Activated T-cell treated with anti-CD3 and anti-CD28 coated beads, Interleukin-2, amount 50 U/mL, for 1 hour (primary cell): ENCODE measurements at regions not wholly inside any gene's neighbourhood (a gene's known extent, or its start where the extent isn't known, plus 50 kb on each side); places are given as distances from the start of the nearest gene placed in this dataset.

Source experiments
- DNase-seq: peaks from one replicate; pipeline ENCODE4 v3.0.0-alpha.2; 2020

- DNase-seq: no peak
Measured at GRCh38 chr3:43206632-43207031, 79.7 kb upstream of the SNRK start.

GRCh38 chr3:43206105-43206504 is 80.2 kb upstream of the SNRK start:
- DNase-seq: no peak

GRCh38 chr3:43203022-43203421 is 83.3 kb upstream of the SNRK start:
- no peak for DNase-seq

GRCh38 chr3:43201581-43201980 is 84.8 kb upstream of the SNRK start:
- DNase-seq: no peak

- no peak for DNase-seq
Measured at GRCh38 chr3:43199645-43200306, 86.6 kb upstream of the SNRK start.

- DNase-seq: no peak
Measured at GRCh38 chr3:43198791-43199644, 87.3 kb upstream of the SNRK start.

GRCh38 chr3:43198301-43198700 is 88.0 kb upstream of the SNRK start:
- DNase-seq: no peak

- DNase-seq: no peak
Measured at GRCh38 chr3:43197181-43197580, 89.2 kb upstream of the SNRK start.

- DNase-seq: no peak
Measured at GRCh38 chr3:43196721-43197120, 89.6 kb upstream of the SNRK start.

GRCh38 chr3:43195115-43195498 is 89.2 kb upstream of the POMGNT2 start:
- no peak for DNase-seq

- DNase-seq: peak; percentile 35
Measured at GRCh38 chr3:43194490-43195114, 88.7 kb upstream of the POMGNT2 start.

- peak; percentile 29 for DNase-seq
Measured at GRCh38 chr3:43194069-43194468, 88.2 kb upstream of the POMGNT2 start.

- no peak for DNase-seq
Measured at GRCh38 chr3:43192028-43192427, 86.1 kb upstream of the POMGNT2 start.

GRCh38 chr3:43191116-43191515 is 85.2 kb upstream of the POMGNT2 start:
- no peak for DNase-seq

- DNase-seq: no peak
Measured at GRCh38 chr3:43190670-43191069, 84.8 kb upstream of the POMGNT2 start.

GRCh38 chr3:43187836-43188479 is 82.1 kb upstream of the POMGNT2 start:
- no peak for DNase-seq

- no peak for DNase-seq
Measured at GRCh38 chr3:43185983-43186314, 80.1 kb upstream of the POMGNT2 start.

GRCh38 chr3:43185274-43185982 is 79.5 kb upstream of the POMGNT2 start:
- no peak for DNase-seq

GRCh38 chr3:43183456-43183855 is 77.6 kb upstream of the POMGNT2 start:
- DNase-seq: no peak

- DNase-seq: peak; percentile 54
Measured at GRCh38 chr3:43181202-43181821, 75.4 kb upstream of the POMGNT2 start.

- DNase-seq: no peak
Measured at GRCh38 chr3:43180694-43181093, 74.8 kb upstream of the POMGNT2 start.

- DNase-seq: peak; percentile 34
Measured at GRCh38 chr3:43180027-43180426, 74.1 kb upstream of the POMGNT2 start.
